Glomerular endothelial cell (primary cell): ENCODE measurements at regions not wholly inside any gene's neighbourhood (a gene's known extent, or its start where the extent isn't known, plus 50 kb on each side); places are given as distances from the start of the nearest gene placed in this dataset.
"Not testable (repeated sequence)": the region's sequence is repeated elsewhere in the genome, so short reads cannot be mapped to it uniquely, and the experiment has no call there.

ENCODE experiments used
- DNase-seq: peaks from one replicate; pipeline ENCODE4 v3.0.0-alpha.2; 2011; ENCODE audit warnings: low read depth, low spot score; ENCODE audit errors: extremely low read depth

GRCh38 chr14:101290611-101291010 lies 270.7 kb upstream of the DIO3 start:
- DNase-seq, result no peak

- DNase-seq, result no peak
Measured at GRCh38 chr14:101291390-101291789, 269.9 kb upstream of the DIO3 start.

- DNase-seq, result no peak
Measured at GRCh38 chr14:101292448-101292847, 268.8 kb upstream of the DIO3 start.

- no peak for DNase-seq
Measured at GRCh38 chr14:101293605-101294004, 267.7 kb upstream of the DIO3 start.

- no peak for DNase-seq
Measured at GRCh38 chr14:101294136-101294535, 267.2 kb upstream of the DIO3 start.

GRCh38 chr14:101299781-101300180 lies 261.5 kb upstream of the DIO3 start:
- DNase-seq, result not testable (repeated sequence)

- no peak for DNase-seq
Measured at GRCh38 chr14:101301011-101301410, 260.3 kb upstream of the DIO3 start.

- DNase-seq, result not testable (repeated sequence)
Measured at GRCh38 chr14:101307162-101307561, 254.1 kb upstream of the DIO3 start.

- DNase-seq, result not testable (repeated sequence)
Measured at GRCh38 chr14:101311186-101311585, 250.1 kb upstream of the DIO3 start.

GRCh38 chr14:101313268-101313667 lies 248.0 kb upstream of the DIO3 start:
- DNase-seq, result no peak

- no peak for DNase-seq
Measured at GRCh38 chr14:101315802-101316296, 245.4 kb upstream of the DIO3 start.

- no peak for DNase-seq
Measured at GRCh38 chr14:101318271-101318670, 243.0 kb upstream of the DIO3 start.

- no peak for DNase-seq
Measured at GRCh38 chr14:101320396-101320795, 240.9 kb upstream of the DIO3 start.

GRCh38 chr14:101322223-101322622 lies 239.1 kb upstream of the DIO3 start:
- DNase-seq, result no peak

- no peak for DNase-seq
Measured at GRCh38 chr14:101323111-101323510, 238.2 kb upstream of the DIO3 start.

- DNase-seq, result not testable (repeated sequence)
Measured at GRCh38 chr14:101323614-101324235, 237.6 kb upstream of the DIO3 start.

- DNase-seq, result no peak
Measured at GRCh38 chr14:101325319-101325718, 236.0 kb upstream of the DIO3 start.

- DNase-seq, result no peak
Measured at GRCh38 chr14:101328412-101329028, 232.8 kb upstream of the DIO3 start.

- DNase-seq, result no peak
Measured at GRCh38 chr14:101330416-101331140, 230.7 kb upstream of the DIO3 start.

GRCh38 chr14:101331141-101331525 lies 230.2 kb upstream of the DIO3 start:
- no peak for DNase-seq

GRCh38 chr14:101331661-101332169 lies 229.6 kb upstream of the DIO3 start:
- DNase-seq, result no peak

- no peak for DNase-seq
Measured at GRCh38 chr14:101332281-101332680, 229.0 kb upstream of the DIO3 start.
